ENCODE measurements at regions not wholly inside any gene's neighbourhood (a gene's known extent, or its start where the extent isn't known, plus 50 kb on each side); places are given as distances from the start of the nearest gene placed in this dataset.
A peak's percentile ranks its signal among the peaks of the same experiment; 100 is the strongest.

DNA sequence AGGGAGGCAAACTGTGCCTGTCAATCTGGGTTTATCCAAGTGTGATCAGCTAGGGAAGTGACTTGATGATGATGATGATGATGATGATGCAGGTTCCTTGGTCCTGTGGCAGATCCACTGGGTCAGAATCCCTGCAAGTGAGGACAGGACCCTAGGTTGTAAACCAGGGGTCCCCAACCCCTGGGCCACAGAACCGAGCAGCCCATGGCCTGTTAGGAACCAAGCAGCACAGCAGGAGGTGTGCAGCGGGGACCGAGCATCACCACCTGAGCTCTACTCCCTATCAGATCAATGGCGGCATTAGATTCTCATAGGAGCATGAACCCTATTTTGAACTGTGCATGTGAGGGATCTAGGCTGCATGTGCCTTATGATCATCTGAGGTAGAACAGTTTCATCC is 144.7 kb upstream of the PDE1C start:
- intact Hi-C loops (cut with micrococcal nuclease; ENCODE audit: unreplicated experiment): loop anchor here (5.0 kb wide), 1 partner anchor 132 kb away; no protein-coding TSS in a partner anchor
- Histone ChIP-seq H3F3A (ENCODE audit: insufficient read depth, low read depth) (no peaks in the 10 kb centered on the region), H3K4me1 (replicated peaks; ENCODE audit: insufficient read depth) (no peaks in the 10 kb centered on the region), H3K9me3 (ENCODE audit: insufficient read depth, low read depth) (no peaks in the 10 kb centered on the region), H3K27me3 (ENCODE audit: insufficient read depth, low read depth) (peaks cover 35% of the 10 kb centered on the region), H2AFZ (no peak overlapping the region), H3K9me2 (ENCODE audit: insufficient read depth) (no peaks in the 10 kb centered on the region), H3K4me2 (no peak overlapping the region), H3K36me3 (ENCODE audit: low read depth) (no peaks in the 10 kb centered on the region), H3K79me2 (ENCODE audit: low read depth) (no peaks in the 10 kb centered on the region), H3K27ac (no peak overlapping the region), H4K20me1 (ENCODE audit: insufficient read depth) (no peaks in the 10 kb centered on the region), H3K4me3 (no peak overlapping the region)
- DNase-seq: no peak
- CTCF ChIA-PET: no interaction called here
- POLR2A ChIA-PET (ENCODE audit: unreplicated experiment): no interaction called here
- no TSS peak for BruUV-seq (replicated peaks)
- TF ChIP-seq EZH2 (IDR thresholded peaks at IDR 0.05; ENCODE audit: low read depth): no peak
- TF ChIP-seq, protein P1, sequence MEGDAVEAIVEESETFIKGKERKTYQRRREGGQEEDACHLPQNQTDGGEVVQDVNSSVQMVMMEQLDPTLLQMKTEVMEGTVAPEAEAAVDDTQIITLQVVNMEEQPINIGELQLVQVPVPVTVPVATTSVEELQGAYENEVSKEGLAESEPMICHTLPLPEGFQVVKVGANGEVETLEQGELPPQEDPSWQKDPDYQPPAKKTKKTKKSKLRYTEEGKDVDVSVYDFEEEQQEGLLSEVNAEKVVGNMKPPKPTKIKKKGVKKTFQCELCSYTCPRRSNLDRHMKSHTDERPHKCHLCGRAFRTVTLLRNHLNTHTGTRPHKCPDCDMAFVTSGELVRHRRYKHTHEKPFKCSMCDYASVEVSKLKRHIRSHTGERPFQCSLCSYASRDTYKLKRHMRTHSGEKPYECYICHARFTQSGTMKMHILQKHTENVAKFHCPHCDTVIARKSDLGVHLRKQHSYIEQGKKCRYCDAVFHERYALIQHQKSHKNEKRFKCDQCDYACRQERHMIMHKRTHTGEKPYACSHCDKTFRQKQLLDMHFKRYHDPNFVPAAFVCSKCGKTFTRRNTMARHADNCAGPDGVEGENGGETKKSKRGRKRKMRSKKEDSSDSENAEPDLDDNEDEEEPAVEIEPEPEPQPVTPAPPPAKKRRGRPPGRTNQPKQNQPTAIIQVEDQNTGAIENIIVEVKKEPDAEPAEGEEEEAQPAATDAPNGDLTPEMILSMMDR (conservative IDR thresholded peaks at IDR 0.05): no peak

DNA sequence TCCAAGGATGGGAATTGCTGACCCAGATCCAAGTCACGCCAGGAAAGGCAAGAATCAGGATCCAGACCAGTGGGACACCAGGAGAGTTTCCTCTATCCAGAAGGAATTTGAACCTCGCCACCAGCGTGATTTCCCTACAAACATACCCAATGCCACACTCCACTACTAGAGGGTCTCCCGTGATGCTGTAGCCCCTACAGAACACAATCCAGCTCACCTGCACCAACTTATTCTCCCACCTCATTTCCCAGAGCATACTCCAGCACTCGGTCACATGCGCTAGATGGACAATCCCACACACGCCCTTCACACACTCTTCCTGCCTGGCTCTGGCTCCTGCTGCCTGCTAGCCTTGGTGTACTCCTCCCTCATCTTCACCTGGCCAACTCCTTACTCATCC is 142.1 kb upstream of the PDE1C start:
- H3K4me2 ChIP-seq: no peak overlapping the region
- H3F3A ChIP-seq (ENCODE audit: insufficient read depth, low read depth): no peaks in the 10 kb centered on the region
- no peak overlapping the region for H2AFZ ChIP-seq
- no peaks in the 10 kb centered on the region for H4K20me1 ChIP-seq (ENCODE audit: insufficient read depth)
- H3K27me3 ChIP-seq (ENCODE audit: insufficient read depth, low read depth): peaks cover 41% of the 10 kb centered on the region
- no peaks in the 10 kb centered on the region for H3K4me1 ChIP-seq (replicated peaks; ENCODE audit: insufficient read depth)
- CTCF ChIA-PET: no interaction called here
- POLR2A ChIA-PET (ENCODE audit: unreplicated experiment): no interaction called here
- no peak overlapping the region for H3K27ac ChIP-seq
- no TSS peak for BruUV-seq (replicated peaks)
- H3K79me2 ChIP-seq (ENCODE audit: low read depth): no peaks in the 10 kb centered on the region
- H3K4me3 ChIP-seq: no peak overlapping the region
- no peaks in the 10 kb centered on the region for H3K9me3 ChIP-seq (ENCODE audit: insufficient read depth, low read depth)
- intact Hi-C loops (cut with micrococcal nuclease; ENCODE audit: unreplicated experiment): loop anchor here (5.0 kb wide), 1 partner anchor 135 kb away; no protein-coding TSS in a partner anchor
- H3K36me3 ChIP-seq (ENCODE audit: low read depth): no peaks in the 10 kb centered on the region
- TF ChIP-seq, protein P1 (conservative IDR thresholded peaks at IDR 0.05): no peak
- no peak for TF ChIP-seq EZH2 (IDR thresholded peaks at IDR 0.05; ENCODE audit: low read depth)
- H3K9me2 ChIP-seq (ENCODE audit: insufficient read depth): no peaks in the 10 kb centered on the region
- no peak for DNase-seq

DNA sequence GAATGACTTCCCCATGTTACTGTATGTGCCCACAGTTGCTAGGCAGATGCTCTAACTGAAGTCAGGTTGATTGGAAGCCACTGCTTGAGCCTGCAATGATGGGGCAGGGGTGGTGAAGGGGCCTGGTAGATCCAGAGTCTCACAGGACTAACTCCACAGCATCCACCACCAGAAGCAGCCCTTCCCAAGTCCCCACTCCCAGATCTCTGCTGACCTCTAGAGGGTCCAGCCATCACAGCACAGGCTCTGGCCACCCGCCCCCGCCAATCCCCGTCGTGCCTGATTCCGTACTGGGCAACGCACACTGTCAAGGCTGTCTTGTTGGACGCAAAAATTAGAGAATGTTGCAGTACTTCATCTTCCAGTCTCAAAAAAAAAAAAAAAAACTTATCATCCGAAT is 136.8 kb upstream of the PDE1C start:
- DNase-seq: no peak
- Histone ChIP-seq H3K4me3 (no peak overlapping the region), H2AFZ (no peak overlapping the region), H3K4me2 (no peak overlapping the region), H3K79me2 (ENCODE audit: low read depth) (no peaks in the 10 kb centered on the region), H3F3A (ENCODE audit: insufficient read depth, low read depth) (no peaks in the 10 kb centered on the region), H3K4me1 (replicated peaks; ENCODE audit: insufficient read depth) (no peaks in the 10 kb centered on the region), H3K9me2 (ENCODE audit: insufficient read depth) (no peaks in the 10 kb centered on the region), H3K36me3 (ENCODE audit: low read depth) (no peaks in the 10 kb centered on the region), H3K27me3 (ENCODE audit: insufficient read depth, low read depth) (peaks cover 23% of the 10 kb centered on the region; the same call in 1 of the 2 replicates), H4K20me1 (ENCODE audit: insufficient read depth) (no peaks in the 10 kb centered on the region), H3K27ac (no peak overlapping the region), H3K9me3 (ENCODE audit: insufficient read depth, low read depth) (no peaks in the 10 kb centered on the region)
- POLR2A ChIA-PET (ENCODE audit: unreplicated experiment): no interaction called here
- CTCF ChIA-PET: no interaction called here
- TF ChIP-seq, protein P1 (conservative IDR thresholded peaks at IDR 0.05): 0 out of 2 replicates have a peak, but pooled peaks have one; percentile 25
- TF ChIP-seq EZH2 (IDR thresholded peaks at IDR 0.05; ENCODE audit: low read depth): no peak
- intact Hi-C loops (cut with micrococcal nuclease; ENCODE audit: unreplicated experiment): no loop called here
- BruUV-seq (replicated peaks): no TSS peak
